GM23338 (cell line): ENCODE measurements at regions not wholly inside any gene's neighbourhood (a gene's known extent, or its start where the extent isn't known, plus 50 kb on each side); places are given as distances from the start of the nearest gene placed in this dataset.

Source experiments
- CREB1 ChIP-seq: fragments of 250-450 bp; sonication (Bioruptor Pico); IDR thresholded peaks from 2 replicates; pipeline ENCODE4 v1.5.0; 2020; ENCODE audit warnings: low read depth, mild to moderate bottlenecking, moderate library complexity
- EZH2 ChIP-seq: fragments of 200-600 bp; sonication (generic); IDR thresholded peaks from one replicate; pipeline ENCODE4 v1.8.0; 2017; ENCODE audit warnings: antibody characterized with exemption, mild to moderate bottlenecking, low read depth; ENCODE audit not compliant: unreplicated experiment
- EZH2phosphoT487 ChIP-seq: fragments of 200-600 bp; sonication (generic); IDR thresholded peaks from one replicate; pipeline ENCODE4 v1.8.1; 2018; ENCODE audit warnings: antibody characterized with exemption; ENCODE audit not compliant: unreplicated experiment
- JUNB ChIP-seq: IDR thresholded peaks from one replicate; pipeline ENCODE4 v1.6.1; 2016; ENCODE audit warnings: antibody characterized with exemption; ENCODE audit not compliant: unreplicated experiment
- NANOG ChIP-seq: IDR thresholded peaks from 2 replicates; pipeline ENCODE4 v1.6.1; 2016; ENCODE audit warnings: antibody characterized with exemption, borderline replicate concordance
- POLR2AphosphoS5 ChIP-seq: IDR thresholded peaks from 2 replicates; pipeline ENCODE4 v1.6.1; 2016; ENCODE audit warnings: antibody characterized with exemption, low read depth
- STAT1 ChIP-seq: IDR thresholded peaks from one replicate; pipeline ENCODE4 v1.6.1; 2016; ENCODE audit warnings: antibody characterized with exemption; ENCODE audit not compliant: unreplicated experiment
- ZNF114 ChIP-seq: fragments of 250-450 bp; sonication (Bioruptor Pico); IDR thresholded peaks from 2 replicates; pipeline ENCODE4 v1.5.0; 2020; ENCODE audit warnings: mild to moderate bottlenecking, moderate library complexity
- ZNF331 ChIP-seq: fragments of 250-450 bp; sonication (Bioruptor Pico); IDR thresholded peaks from 2 replicates; pipeline ENCODE4 v1.5.0; 2020; ENCODE audit warnings: low read depth, mild to moderate bottlenecking, moderate library complexity
- TF ChIP-seq, protein P1 (sequence below), 2 experiments: fragments of 200-600 bp in 1 of 2; sonication (generic) in 1 of 2; conservative IDR thresholded peaks; 2 replicates each; pipeline versions ENCODE4 v1.5.1 to v1.6.1; 2016 to 2017; ENCODE audit warnings: antibody characterized with exemption in 2 of 2, low read depth in 2 of 2, mild to moderate bottlenecking in 2 of 2, moderate library complexity in 1 of 2
- TF ChIP-seq, protein P2 (sequence below): IDR thresholded peaks from one replicate; pipeline ENCODE4 v1.6.1; 2018; ENCODE audit warnings: antibody characterized with exemption; ENCODE audit not compliant: unreplicated experiment
- TF ChIP-seq, protein P3 (sequence below): IDR thresholded peaks from 2 replicates; pipeline ENCODE4 v1.6.1; 2016; ENCODE audit warnings: antibody characterized with exemption

DNA sequence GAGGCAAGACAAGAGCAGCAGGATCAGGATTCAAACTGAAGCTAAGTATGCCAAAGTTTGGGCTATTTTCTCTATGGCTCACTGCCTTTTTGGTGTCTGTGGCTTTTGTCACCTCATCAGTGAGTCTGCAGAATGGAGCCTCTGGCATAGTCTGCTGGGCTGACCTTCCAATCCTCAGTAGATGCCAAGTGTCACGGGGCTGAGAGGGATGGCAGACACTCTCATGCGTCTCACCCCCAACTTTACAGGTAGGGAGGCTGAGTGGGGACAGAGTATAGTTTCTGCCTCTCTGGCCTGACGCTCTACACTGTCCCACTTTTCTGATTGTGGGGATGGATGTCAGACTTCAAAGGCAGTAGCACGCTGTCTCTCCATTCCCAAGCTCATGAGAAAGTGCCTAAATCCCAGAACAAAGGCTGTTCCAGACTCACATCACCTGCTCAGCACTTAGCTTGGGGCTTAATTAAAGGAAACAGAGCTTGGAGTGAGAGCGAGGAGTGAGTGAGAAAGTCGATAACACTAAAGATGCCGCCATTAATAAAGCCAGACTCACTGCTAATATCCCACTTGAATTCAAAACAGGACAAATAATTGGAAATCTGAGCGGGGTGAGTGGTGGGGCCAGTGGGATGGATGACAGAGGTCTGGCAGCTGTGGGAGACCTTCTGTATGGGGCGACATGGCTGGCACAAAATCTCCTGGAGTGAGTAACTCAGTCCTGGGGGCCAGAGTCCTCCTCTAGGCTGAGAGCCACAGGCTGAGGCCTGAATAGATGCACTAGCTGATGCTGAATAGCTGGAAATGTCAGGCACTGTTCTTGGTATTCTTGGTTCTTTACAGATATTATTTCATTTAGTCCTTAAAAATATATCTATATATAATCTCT lies 78.4 kb upstream of the MRPS22 start:
- TF ChIP-seq, protein P1, sequence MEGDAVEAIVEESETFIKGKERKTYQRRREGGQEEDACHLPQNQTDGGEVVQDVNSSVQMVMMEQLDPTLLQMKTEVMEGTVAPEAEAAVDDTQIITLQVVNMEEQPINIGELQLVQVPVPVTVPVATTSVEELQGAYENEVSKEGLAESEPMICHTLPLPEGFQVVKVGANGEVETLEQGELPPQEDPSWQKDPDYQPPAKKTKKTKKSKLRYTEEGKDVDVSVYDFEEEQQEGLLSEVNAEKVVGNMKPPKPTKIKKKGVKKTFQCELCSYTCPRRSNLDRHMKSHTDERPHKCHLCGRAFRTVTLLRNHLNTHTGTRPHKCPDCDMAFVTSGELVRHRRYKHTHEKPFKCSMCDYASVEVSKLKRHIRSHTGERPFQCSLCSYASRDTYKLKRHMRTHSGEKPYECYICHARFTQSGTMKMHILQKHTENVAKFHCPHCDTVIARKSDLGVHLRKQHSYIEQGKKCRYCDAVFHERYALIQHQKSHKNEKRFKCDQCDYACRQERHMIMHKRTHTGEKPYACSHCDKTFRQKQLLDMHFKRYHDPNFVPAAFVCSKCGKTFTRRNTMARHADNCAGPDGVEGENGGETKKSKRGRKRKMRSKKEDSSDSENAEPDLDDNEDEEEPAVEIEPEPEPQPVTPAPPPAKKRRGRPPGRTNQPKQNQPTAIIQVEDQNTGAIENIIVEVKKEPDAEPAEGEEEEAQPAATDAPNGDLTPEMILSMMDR (conservative IDR thresholded peaks at IDR 0.05; ENCODE audit: low read depth in 2 of 2) = no peak
- TF ChIP-seq EZH2phosphoT487 (no peak), EZH2 (no peak), POLR2AphosphoS5 (no peak), JUNB (no peak), CREB1 (CRISPR knock-in tag) (no peak), ZNF331 (CRISPR knock-in tag) (no peak), STAT1 (no peak), ZNF114 (CRISPR knock-in tag) (no peak), NANOG (no peak)
- TF ChIP-seq, protein P2, sequence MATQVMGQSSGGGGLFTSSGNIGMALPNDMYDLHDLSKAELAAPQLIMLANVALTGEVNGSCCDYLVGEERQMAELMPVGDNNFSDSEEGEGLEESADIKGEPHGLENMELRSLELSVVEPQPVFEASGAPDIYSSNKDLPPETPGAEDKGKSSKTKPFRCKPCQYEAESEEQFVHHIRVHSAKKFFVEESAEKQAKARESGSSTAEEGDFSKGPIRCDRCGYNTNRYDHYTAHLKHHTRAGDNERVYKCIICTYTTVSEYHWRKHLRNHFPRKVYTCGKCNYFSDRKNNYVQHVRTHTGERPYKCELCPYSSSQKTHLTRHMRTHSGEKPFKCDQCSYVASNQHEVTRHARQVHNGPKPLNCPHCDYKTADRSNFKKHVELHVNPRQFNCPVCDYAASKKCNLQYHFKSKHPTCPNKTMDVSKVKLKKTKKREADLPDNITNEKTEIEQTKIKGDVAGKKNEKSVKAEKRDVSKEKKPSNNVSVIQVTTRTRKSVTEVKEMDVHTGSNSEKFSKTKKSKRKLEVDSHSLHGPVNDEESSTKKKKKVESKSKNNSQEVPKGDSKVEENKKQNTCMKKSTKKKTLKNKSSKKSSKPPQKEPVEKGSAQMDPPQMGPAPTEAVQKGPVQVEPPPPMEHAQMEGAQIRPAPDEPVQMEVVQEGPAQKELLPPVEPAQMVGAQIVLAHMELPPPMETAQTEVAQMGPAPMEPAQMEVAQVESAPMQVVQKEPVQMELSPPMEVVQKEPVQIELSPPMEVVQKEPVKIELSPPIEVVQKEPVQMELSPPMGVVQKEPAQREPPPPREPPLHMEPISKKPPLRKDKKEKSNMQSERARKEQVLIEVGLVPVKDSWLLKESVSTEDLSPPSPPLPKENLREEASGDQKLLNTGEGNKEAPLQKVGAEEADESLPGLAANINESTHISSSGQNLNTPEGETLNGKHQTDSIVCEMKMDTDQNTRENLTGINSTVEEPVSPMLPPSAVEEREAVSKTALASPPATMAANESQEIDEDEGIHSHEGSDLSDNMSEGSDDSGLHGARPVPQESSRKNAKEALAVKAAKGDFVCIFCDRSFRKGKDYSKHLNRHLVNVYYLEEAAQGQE = no peak
- TF ChIP-seq, protein P3, sequence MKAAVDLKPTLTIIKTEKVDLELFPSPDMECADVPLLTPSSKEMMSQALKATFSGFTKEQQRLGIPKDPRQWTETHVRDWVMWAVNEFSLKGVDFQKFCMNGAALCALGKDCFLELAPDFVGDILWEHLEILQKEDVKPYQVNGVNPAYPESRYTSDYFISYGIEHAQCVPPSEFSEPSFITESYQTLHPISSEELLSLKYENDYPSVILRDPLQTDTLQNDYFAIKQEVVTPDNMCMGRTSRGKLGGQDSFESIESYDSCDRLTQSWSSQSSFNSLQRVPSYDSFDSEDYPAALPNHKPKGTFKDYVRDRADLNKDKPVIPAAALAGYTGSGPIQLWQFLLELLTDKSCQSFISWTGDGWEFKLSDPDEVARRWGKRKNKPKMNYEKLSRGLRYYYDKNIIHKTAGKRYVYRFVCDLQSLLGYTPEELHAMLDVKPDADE = no peak
